ENCODE measurements at regions not wholly inside any gene's neighbourhood (a gene's known extent, or its start where the extent isn't known, plus 50 kb on each side); places are given as distances from the start of the nearest gene placed in this dataset.
"Not testable (repeated sequence)": the region's sequence is repeated elsewhere in the genome, so short reads cannot be mapped to it uniquely, and the experiment has no call there.

- no peak for DNase-seq (ENCODE audit: low read depth in 1 of 2, low spot score in 1 of 2)
Measured at GRCh38 chr2:198652461-198652860, 805.3 kb downstream of the SATB2 start.

GRCh38 chr2:198645816-198646215 is 811.9 kb downstream of the SATB2 start:
- DNase-seq (ENCODE audit: low read depth in 1 of 2, low spot score in 1 of 2) = no peak

- DNase-seq (ENCODE audit: low read depth in 1 of 2, low spot score in 1 of 2) = no peak
Measured at GRCh38 chr2:198641161-198641560, 816.6 kb downstream of the SATB2 start.

GRCh38 chr2:198640463-198640862 is 817.3 kb downstream of the SATB2 start:
- DNase-seq (ENCODE audit: low read depth in 1 of 2, low spot score in 1 of 2) = no peak

GRCh38 chr2:198639580-198639979 is 818.2 kb downstream of the SATB2 start:
- DNase-seq (ENCODE audit: low read depth in 1 of 2, low spot score in 1 of 2) = no peak

- no peak for DNase-seq (ENCODE audit: low read depth in 1 of 2, low spot score in 1 of 2)
Measured at GRCh38 chr2:198638577-198638976, 819.2 kb downstream of the SATB2 start.

- DNase-seq (ENCODE audit: low read depth in 1 of 2, low spot score in 1 of 2) = no peak
Measured at GRCh38 chr2:198630384-198630783, 826.0 kb downstream of the PLCL1 start.

- no peak for DNase-seq (ENCODE audit: low read depth in 1 of 2, low spot score in 1 of 2)
Measured at GRCh38 chr2:198628596-198628995, 824.2 kb downstream of the PLCL1 start.

GRCh38 chr2:198622986-198623730 is 818.8 kb downstream of the PLCL1 start:
- no peak for DNase-seq (ENCODE audit: low read depth in 1 of 2, low spot score in 1 of 2)

- no peak for DNase-seq (ENCODE audit: low read depth in 1 of 2, low spot score in 1 of 2)
Measured at GRCh38 chr2:198615972-198616371, 811.6 kb downstream of the PLCL1 start.

- DNase-seq (ENCODE audit: low read depth in 1 of 2, low spot score in 1 of 2) = no peak
Measured at GRCh38 chr2:198611201-198611600, 806.8 kb downstream of the PLCL1 start.

GRCh38 chr2:198604599-198604998 is 800.2 kb downstream of the PLCL1 start:
- DNase-seq (ENCODE audit: low read depth in 1 of 2, low spot score in 1 of 2) = no peak

GRCh38 chr2:198602986-198603385 is 798.6 kb downstream of the PLCL1 start:
- DNase-seq (ENCODE audit: low read depth in 1 of 2, low spot score in 1 of 2) = not testable (repeated sequence)

GRCh38 chr2:198597648-198598047 is 793.3 kb downstream of the PLCL1 start:
- no peak for DNase-seq (ENCODE audit: low read depth in 1 of 2, low spot score in 1 of 2)

GRCh38 chr2:198596985-198597384 is 792.6 kb downstream of the PLCL1 start:
- DNase-seq (ENCODE audit: low read depth in 1 of 2, low spot score in 1 of 2) = no peak

- no peak for DNase-seq (ENCODE audit: low read depth in 1 of 2, low spot score in 1 of 2)
Measured at GRCh38 chr2:198595721-198596120, 791.3 kb downstream of the PLCL1 start.

GRCh38 chr2:198591586-198591985 is 787.2 kb downstream of the PLCL1 start:
- no peak for DNase-seq (ENCODE audit: low read depth in 1 of 2, low spot score in 1 of 2)

GRCh38 chr2:198587741-198588140 is 783.3 kb downstream of the PLCL1 start:
- DNase-seq (ENCODE audit: low read depth in 1 of 2, low spot score in 1 of 2) = no peak

- no peak for DNase-seq (ENCODE audit: low read depth in 1 of 2, low spot score in 1 of 2)
Measured at GRCh38 chr2:198587240-198587639, 782.8 kb downstream of the PLCL1 start.

GRCh38 chr2:198571393-198571792 is 767.0 kb downstream of the PLCL1 start:
- DNase-seq (ENCODE audit: low read depth in 1 of 2, low spot score in 1 of 2) = no peak

- DNase-seq (ENCODE audit: low read depth in 1 of 2, low spot score in 1 of 2) = no peak
Measured at GRCh38 chr2:198558176-198558575, 753.8 kb downstream of the PLCL1 start.

- DNase-seq (ENCODE audit: low read depth in 1 of 2, low spot score in 1 of 2) = no peak
Measured at GRCh38 chr2:198546122-198546521, 741.7 kb downstream of the PLCL1 start.

GRCh38 chr2:198545411-198545810 is 741.0 kb downstream of the PLCL1 start:
- no peak for DNase-seq (ENCODE audit: low read depth in 1 of 2, low spot score in 1 of 2)

Measured in stimulated activated CD4-positive, alpha-beta T cell treated with anti-CD3 and anti-CD28 coated beads, Interleukin-15, amount 100 ng/mL, for 1 hour (primary cell).